Natural killer cell (primary cell): ENCODE measurements at regions not wholly inside any gene's neighbourhood (a gene's known extent, or its start where the extent isn't known, plus 50 kb on each side); places are given as distances from the start of the nearest gene placed in this dataset.

Source experiments
- ATAC-seq, 3 donors: fragments of 150-1000 bp in 2 of 3; fragments of 200-7000 bp in 1 of 3; cut with Tn5 transposase; 1 replicate in 1 of 3; 2 replicates in 2 of 3; pipeline ENCODE4 v1.10.0; 2021; ENCODE audit warnings: mild to moderate bottlenecking in 2 of 3, moderate library complexity in 2 of 3
- DNase-seq, 2 donors: peaks; one replicate each; pipeline versions ENCODE4 v3.0.0 to v3.0.0-alpha.2; 2013 to 2021; ENCODE audit warnings: mixed read lengths in 1 of 2
- H3K27ac ChIP-seq: one replicate; pipeline ENCODE4 v1.5.1; 2013; ENCODE audit warnings: mild to moderate bottlenecking, low read length
- H3K27me3 ChIP-seq: one replicate; pipeline ENCODE4 v1.6.1; 2013; ENCODE audit warnings: low read length; ENCODE audit not compliant: control insufficient read depth, insufficient read depth
- H3K36me3 ChIP-seq: one replicate; pipeline ENCODE4 v1.6.1; 2013; ENCODE audit warnings: low read length; ENCODE audit not compliant: control insufficient read depth, insufficient read depth
- H3K4me1 ChIP-seq: one replicate; pipeline ENCODE4 v1.6.1; 2013; ENCODE audit warnings: low read length; ENCODE audit not compliant: control insufficient read depth, insufficient read depth
- H3K4me3 ChIP-seq: one replicate; pipeline ENCODE4 v1.5.1; 2013; ENCODE audit warnings: low read length
- H3K9me3 ChIP-seq: one replicate; pipeline ENCODE4 v1.6.1; 2013; ENCODE audit warnings: low read length; ENCODE audit not compliant: control insufficient read depth, insufficient read depth
- H3K27ac Mint-ChIP-seq, 2 donors: one replicate each; pipeline ENCODE4 v1.8.0; 2022; ENCODE audit warnings: mild to moderate bottlenecking in 2 of 2, mixed read lengths in 2 of 2, moderate library complexity in 1 of 2
- H3K27me3 Mint-ChIP-seq, 2 donors: one replicate each; pipeline ENCODE4 v1.8.0; 2022; ENCODE audit warnings: low read depth in 2 of 2, mixed read lengths in 2 of 2
- H3K36me3 Mint-ChIP-seq: one replicate; pipeline ENCODE4 v1.8.0; 2022; ENCODE audit warnings: mixed read lengths
- H3K4me1 Mint-ChIP-seq, 2 donors: one replicate each; pipeline ENCODE4 v1.8.0; 2022; ENCODE audit warnings: mixed read lengths in 2 of 2
- H3K4me3 Mint-ChIP-seq: one replicate; pipeline ENCODE4 v1.8.0; 2022; ENCODE audit warnings: mild to moderate bottlenecking, moderate library complexity, mixed read lengths
- H3K9me3 Mint-ChIP-seq, 2 donors: one replicate each; pipeline ENCODE4 v1.8.0; 2022; ENCODE audit warnings: mixed read lengths in 2 of 2
- WGBS: methylation state at CpG from one replicate; pipeline ENCODE4 v1.1.7; 2013; ENCODE audit warnings: missing lambda C conversion rate; ENCODE audit not compliant: insufficient coverage; 5-methylcytosine and 5-hydroxymethylcytosine counted together
- intact Hi-C: fragments of 100-400 bp; cut with micrococcal nuclease; formaldehyde crosslinking; loops from one replicate; pipeline ENCODE4 v1.14.2; 2022
- TF ChIP-seq, protein P1 (sequence below): fragments of 200-600 bp; IDR thresholded peaks from one replicate; pipeline ENCODE4 v1.8.0; 2022; ENCODE audit warnings: antibody characterized with exemption

DNA sequence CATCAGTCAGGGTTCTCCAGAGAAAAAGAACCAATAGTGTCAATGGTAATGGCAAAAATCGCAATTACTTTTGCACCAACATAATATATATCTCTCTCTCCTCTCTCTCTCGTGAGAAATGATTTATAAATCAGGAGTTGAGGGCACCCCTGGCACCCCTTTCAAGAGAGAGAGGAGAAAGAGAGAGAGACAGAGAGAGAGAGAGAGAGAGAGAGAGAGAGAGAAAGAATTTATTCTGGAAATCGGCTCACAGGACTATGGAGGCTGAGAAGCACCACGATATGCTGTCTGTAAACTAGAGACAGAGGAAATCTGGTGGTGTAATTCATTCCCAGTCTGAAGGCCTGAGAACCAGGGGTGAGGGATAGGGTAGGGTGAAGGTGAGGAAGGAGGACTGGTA is 201.9 kb upstream of the MAP3K7 start:
- TF ChIP-seq, protein P1, sequence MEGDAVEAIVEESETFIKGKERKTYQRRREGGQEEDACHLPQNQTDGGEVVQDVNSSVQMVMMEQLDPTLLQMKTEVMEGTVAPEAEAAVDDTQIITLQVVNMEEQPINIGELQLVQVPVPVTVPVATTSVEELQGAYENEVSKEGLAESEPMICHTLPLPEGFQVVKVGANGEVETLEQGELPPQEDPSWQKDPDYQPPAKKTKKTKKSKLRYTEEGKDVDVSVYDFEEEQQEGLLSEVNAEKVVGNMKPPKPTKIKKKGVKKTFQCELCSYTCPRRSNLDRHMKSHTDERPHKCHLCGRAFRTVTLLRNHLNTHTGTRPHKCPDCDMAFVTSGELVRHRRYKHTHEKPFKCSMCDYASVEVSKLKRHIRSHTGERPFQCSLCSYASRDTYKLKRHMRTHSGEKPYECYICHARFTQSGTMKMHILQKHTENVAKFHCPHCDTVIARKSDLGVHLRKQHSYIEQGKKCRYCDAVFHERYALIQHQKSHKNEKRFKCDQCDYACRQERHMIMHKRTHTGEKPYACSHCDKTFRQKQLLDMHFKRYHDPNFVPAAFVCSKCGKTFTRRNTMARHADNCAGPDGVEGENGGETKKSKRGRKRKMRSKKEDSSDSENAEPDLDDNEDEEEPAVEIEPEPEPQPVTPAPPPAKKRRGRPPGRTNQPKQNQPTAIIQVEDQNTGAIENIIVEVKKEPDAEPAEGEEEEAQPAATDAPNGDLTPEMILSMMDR = no peak
- DNase-seq (no peak), ATAC-seq (no peak)
- peaks cover 0 to 7% of the 10 kb centered on the region in 2 donors for H3K27me3 Mint-ChIP-seq
- Histone ChIP-seq H3K4me1 (no peaks in the 10 kb centered on the region), H3K4me3 (no peak overlapping the region), H3K9me3 (no peaks in the 10 kb centered on the region), H3K27me3 (no peaks in the 10 kb centered on the region), H3K36me3 (no peaks in the 10 kb centered on the region), H3K27ac (no peak overlapping the region)
- H3K4me3 Mint-ChIP-seq = no peak overlapping the region
- 85% methylated on average over 2 of the region's 4 CpGs for WGBS
- H3K4me1 Mint-ChIP-seq = no peaks in the 10 kb centered on the region
- H3K9me3 Mint-ChIP-seq = no peaks in the 10 kb centered on the region
- no peak overlapping the region for H3K27ac Mint-ChIP-seq
- H3K36me3 Mint-ChIP-seq = no peaks in the 10 kb centered on the region
- intact Hi-C loops = no loop called here

DNA sequence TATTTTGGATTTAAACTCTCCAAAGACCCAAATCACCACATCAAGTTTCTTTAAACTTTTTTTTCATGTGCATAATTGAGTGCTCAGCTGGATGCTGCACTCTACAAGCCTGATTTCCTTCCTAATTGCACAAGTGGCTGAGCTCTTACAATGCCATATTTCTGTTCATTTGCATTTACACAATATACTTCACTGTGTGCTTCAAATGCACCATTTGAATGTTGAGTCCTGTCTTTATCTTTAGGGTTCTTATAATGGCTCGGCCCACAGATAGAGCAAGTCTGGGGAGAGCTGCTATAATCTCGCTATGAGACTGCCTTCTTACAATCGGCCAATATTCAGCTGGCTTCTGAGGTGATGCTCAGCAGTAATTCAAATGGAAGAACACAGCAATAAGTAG is 200.6 kb upstream of the MAP3K7 start:
- H3K36me3 Mint-ChIP-seq = no peaks in the 10 kb centered on the region
- DNase-seq (no peak), ATAC-seq (no peak)
- Histone ChIP-seq H3K9me3 (no peaks in the 10 kb centered on the region), H3K4me1 (no peaks in the 10 kb centered on the region), H3K27ac (no peak overlapping the region), H3K36me3 (no peaks in the 10 kb centered on the region), H3K4me3 (no peak overlapping the region), H3K27me3 (no peaks in the 10 kb centered on the region)
- intact Hi-C loops = no loop called here
- 72% methylated on average over 3 of the region's 3 CpGs for WGBS
- no peak overlapping the region for H3K27ac Mint-ChIP-seq
- peaks cover 0 to 7% of the 10 kb centered on the region in 2 donors for H3K27me3 Mint-ChIP-seq
- no peaks in the 10 kb centered on the region for H3K9me3 Mint-ChIP-seq
- H3K4me3 Mint-ChIP-seq = no peak overlapping the region
- H3K4me1 Mint-ChIP-seq = no peaks in the 10 kb centered on the region
- TF ChIP-seq, protein P1 = no peak

DNA sequence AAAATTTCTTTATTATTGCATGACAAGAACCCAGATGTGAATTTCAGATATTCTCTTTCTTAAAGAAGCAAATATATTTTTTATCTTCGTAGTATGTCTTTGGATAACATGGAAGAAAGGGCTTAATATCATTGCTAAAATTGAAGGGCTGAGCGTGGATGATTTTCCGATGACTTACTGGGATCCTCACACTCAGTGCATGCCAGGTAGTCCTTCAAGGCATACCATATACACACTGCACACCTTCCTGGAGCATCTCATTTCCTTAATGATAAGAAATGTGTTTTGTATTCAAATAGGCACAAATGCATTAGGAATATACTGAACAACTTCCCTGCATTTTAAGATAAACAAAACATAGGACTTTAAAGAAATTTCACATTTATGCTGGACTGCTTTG is 193.9 kb upstream of the MAP3K7 start:
- intact Hi-C loops = no loop called here
- no peaks in the 10 kb centered on the region for H3K36me3 ChIP-seq
- H3K4me3 ChIP-seq = no peak overlapping the region
- ATAC-seq = no peak
- Mint-ChIP-seq H3K27ac (no peak overlapping the region), H3K9me3 (no peaks in the 10 kb centered on the region), H3K27me3 (peaks cover 0 to 7% of the 10 kb centered on the region in 2 donors), H3K36me3 (no peaks in the 10 kb centered on the region), H3K4me1 (no peaks in the 10 kb centered on the region), H3K4me3 (no peak overlapping the region)
- TF ChIP-seq, protein P1 = no peak
- H3K9me3 ChIP-seq = no peaks in the 10 kb centered on the region
- WGBS = 100% methylated on average over 2 of the region's 3 CpGs
- DNase-seq = no peak
- H3K27ac ChIP-seq = no peak overlapping the region
- H3K4me1 ChIP-seq = no peaks in the 10 kb centered on the region
- no peaks in the 10 kb centered on the region for H3K27me3 ChIP-seq

DNA sequence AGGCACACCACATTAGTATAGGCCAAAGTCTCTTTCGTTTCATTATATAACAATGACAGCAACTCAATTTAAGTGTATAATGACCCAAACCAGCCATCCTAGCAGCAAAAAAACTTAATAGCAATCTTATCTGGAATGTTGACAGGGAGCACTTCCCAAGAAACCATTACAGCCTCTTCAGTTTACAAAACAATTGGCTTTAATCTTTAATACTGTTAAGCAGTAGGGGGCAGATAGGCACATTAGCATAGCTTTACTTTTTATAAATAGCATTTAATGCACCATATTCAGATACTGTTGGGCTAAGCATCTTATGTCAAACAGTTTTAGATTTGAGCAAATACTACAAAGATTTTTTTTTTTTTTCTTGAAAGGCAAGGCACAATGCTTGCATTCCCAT is 193.3 kb upstream of the MAP3K7 start:
- intact Hi-C loops = no loop called here
- H3K4me1 Mint-ChIP-seq = no peaks in the 10 kb centered on the region
- Histone ChIP-seq H3K4me1 (no peaks in the 10 kb centered on the region), H3K9me3 (no peaks in the 10 kb centered on the region), H3K36me3 (no peaks in the 10 kb centered on the region), H3K4me3 (no peak overlapping the region), H3K27ac (no peak overlapping the region), H3K27me3 (no peaks in the 10 kb centered on the region)
- WGBS = 94% methylated on average over 1 of the region's 1 CpG
- DNase-seq (no peak), ATAC-seq (no peak)
- H3K4me3 Mint-ChIP-seq = no peak overlapping the region
- H3K9me3 Mint-ChIP-seq = no peaks in the 10 kb centered on the region
- peaks cover 0 to 7% of the 10 kb centered on the region in 2 donors for H3K27me3 Mint-ChIP-seq
- H3K27ac Mint-ChIP-seq = no peak overlapping the region
- TF ChIP-seq, protein P1 = no peak
- no peaks in the 10 kb centered on the region for H3K36me3 Mint-ChIP-seq
